ENCODE measurements at regions not wholly inside any gene's neighbourhood (a gene's known extent, or its start where the extent isn't known, plus 50 kb on each side); places are given as distances from the start of the nearest gene placed in this dataset.
A peak's percentile ranks its signal among the peaks of the same experiment; 100 is the strongest.
"Not testable (repeated sequence)": the region's sequence is repeated elsewhere in the genome, so short reads cannot be mapped to it uniquely, and the experiment has no call there.

- not testable (repeated sequence) for H3K4me3 ChIP-seq; H3K36me3 ChIP-seq (ENCODE audit: control insufficient read depth in 4 of 4, insufficient read depth in 4 of 4, low read length in 4 of 4); H3K4me1 ChIP-seq (ENCODE audit: control insufficient read depth in 5 of 5, insufficient read depth in 5 of 5, low read length in 5 of 5); H3K9ac ChIP-seq (ENCODE audit: insufficient read depth in 1 of 2, low read length in 2 of 2); H3K27me3 ChIP-seq (ENCODE audit: control insufficient read depth in 3 of 3, insufficient read depth in 3 of 3, low read length in 2 of 3); H3K9me3 ChIP-seq (ENCODE audit: control insufficient read depth in 4 of 4, insufficient read depth in 3 of 4, low read length in 3 of 4); DNase-seq; H3K27ac ChIP-seq (ENCODE audit: low read depth in 1 of 2, low read length in 1 of 2)
- ATAC-seq (ENCODE audit: insufficient read depth, low FRiP score), result peak; percentile 81
- no CpG with 5 or more reads among the region's 10 CpGs for WGBS, 2 donors
Observed at GRCh38 chr2:111463956-111464355, 343.2 kb downstream of the BCL2L11 start.

- not testable (repeated sequence) for ATAC-seq (ENCODE audit: insufficient read depth, low FRiP score); H3K27ac ChIP-seq (ENCODE audit: low read depth in 1 of 2, low read length in 1 of 2); H3K4me1 ChIP-seq (ENCODE audit: control insufficient read depth in 5 of 5, insufficient read depth in 5 of 5, low read length in 5 of 5); H3K9me3 ChIP-seq (ENCODE audit: control insufficient read depth in 4 of 4, insufficient read depth in 3 of 4, low read length in 3 of 4); H3K4me3 ChIP-seq; H3K36me3 ChIP-seq (ENCODE audit: control insufficient read depth in 4 of 4, insufficient read depth in 4 of 4, low read length in 4 of 4); H3K27me3 ChIP-seq (ENCODE audit: control insufficient read depth in 3 of 3, insufficient read depth in 3 of 3, low read length in 2 of 3); H3K9ac ChIP-seq (ENCODE audit: insufficient read depth in 1 of 2, low read length in 2 of 2); DNase-seq
- 60 to 75% methylated on average over 7 of the region's 10 CpGs for WGBS, 2 donors
Observed at GRCh38 chr2:111464367-111464766, 343.7 kb downstream of the BCL2L11 start.

- ATAC-seq (ENCODE audit: insufficient read depth, low FRiP score); H3K9ac ChIP-seq (ENCODE audit: insufficient read depth in 1 of 2, low read length in 2 of 2); H3K4me3 ChIP-seq; DNase-seq; H3K9me3 ChIP-seq (ENCODE audit: control insufficient read depth in 4 of 4, insufficient read depth in 3 of 4, low read length in 3 of 4); H3K36me3 ChIP-seq (ENCODE audit: control insufficient read depth in 4 of 4, insufficient read depth in 4 of 4, low read length in 4 of 4); H3K27me3 ChIP-seq (ENCODE audit: control insufficient read depth in 3 of 3, insufficient read depth in 3 of 3, low read length in 2 of 3); H3K27ac ChIP-seq (ENCODE audit: low read depth in 1 of 2, low read length in 1 of 2); H3K4me1 ChIP-seq (ENCODE audit: control insufficient read depth in 5 of 5, insufficient read depth in 5 of 5, low read length in 5 of 5): not testable (repeated sequence)
- 83 to 96% methylated on average over 3 of the region's 3 CpGs for WGBS, 2 donors
Observed at GRCh38 chr2:111465521-111465920, 344.8 kb downstream of the BCL2L11 start.

GRCh38 chr2:111466744-111467143 is 346.0 kb downstream of the BCL2L11 start:
- not testable (repeated sequence) for H3K4me3 ChIP-seq; H3K9me3 ChIP-seq (ENCODE audit: control insufficient read depth in 4 of 4, insufficient read depth in 3 of 4, low read length in 3 of 4); H3K27ac ChIP-seq (ENCODE audit: low read depth in 1 of 2, low read length in 1 of 2); H3K4me1 ChIP-seq (ENCODE audit: control insufficient read depth in 5 of 5, insufficient read depth in 5 of 5, low read length in 5 of 5); H3K27me3 ChIP-seq (ENCODE audit: control insufficient read depth in 3 of 3, insufficient read depth in 3 of 3, low read length in 2 of 3); H3K9ac ChIP-seq (ENCODE audit: insufficient read depth in 1 of 2, low read length in 2 of 2); DNase-seq; H3K36me3 ChIP-seq (ENCODE audit: control insufficient read depth in 4 of 4, insufficient read depth in 4 of 4, low read length in 4 of 4)
- ATAC-seq (ENCODE audit: insufficient read depth, low FRiP score), result peak; percentile 73
- 41 to 46% methylated on average over 4 of the region's 4 CpGs for WGBS, 2 donors

GRCh38 chr2:111470924-111471323 is 350.2 kb downstream of the BCL2L11 start:
- H3K4me3 ChIP-seq; H3K27ac ChIP-seq (ENCODE audit: low read depth in 1 of 2, low read length in 1 of 2); H3K4me1 ChIP-seq (ENCODE audit: control insufficient read depth in 5 of 5, insufficient read depth in 5 of 5, low read length in 5 of 5); ATAC-seq (ENCODE audit: insufficient read depth, low FRiP score); H3K27me3 ChIP-seq (ENCODE audit: control insufficient read depth in 3 of 3, insufficient read depth in 3 of 3, low read length in 2 of 3); H3K9ac ChIP-seq (ENCODE audit: insufficient read depth in 1 of 2, low read length in 2 of 2); DNase-seq; H3K9me3 ChIP-seq (ENCODE audit: control insufficient read depth in 4 of 4, insufficient read depth in 3 of 4, low read length in 3 of 4); H3K36me3 ChIP-seq (ENCODE audit: control insufficient read depth in 4 of 4, insufficient read depth in 4 of 4, low read length in 4 of 4): not testable (repeated sequence)
- WGBS, 2 donors, result 86 to 90% methylated on average over 1 to 2 of the region's 2 CpGs

- H3K9me3 ChIP-seq (ENCODE audit: control insufficient read depth in 4 of 4, insufficient read depth in 3 of 4, low read length in 3 of 4); H3K4me3 ChIP-seq; H3K36me3 ChIP-seq (ENCODE audit: control insufficient read depth in 4 of 4, insufficient read depth in 4 of 4, low read length in 4 of 4); H3K27me3 ChIP-seq (ENCODE audit: control insufficient read depth in 3 of 3, insufficient read depth in 3 of 3, low read length in 2 of 3); H3K4me1 ChIP-seq (ENCODE audit: control insufficient read depth in 5 of 5, insufficient read depth in 5 of 5, low read length in 5 of 5); H3K9ac ChIP-seq (ENCODE audit: insufficient read depth in 1 of 2, low read length in 2 of 2): not testable (repeated sequence)
- peak overlapping the region in 1 of 2 donors; percentile 4 for H3K27ac ChIP-seq (ENCODE audit: low read depth in 1 of 2, low read length in 1 of 2)
- 78% methylated on average over 3 to 9 of the region's 9 CpGs for WGBS, 2 donors
- DNase-seq (peak; percentile 35 to 69 (median 66)), ATAC-seq (ENCODE audit: insufficient read depth, low FRiP score) (peak; percentile 65)
Observed at GRCh38 chr2:111471791-111472530, 351.2 kb downstream of the BCL2L11 start.

- not testable (repeated sequence) for H3K36me3 ChIP-seq (ENCODE audit: control insufficient read depth in 4 of 4, insufficient read depth in 4 of 4, low read length in 4 of 4); DNase-seq; H3K4me3 ChIP-seq; H3K27ac ChIP-seq (ENCODE audit: low read depth in 1 of 2, low read length in 1 of 2); H3K9ac ChIP-seq (ENCODE audit: insufficient read depth in 1 of 2, low read length in 2 of 2); H3K27me3 ChIP-seq (ENCODE audit: control insufficient read depth in 3 of 3, insufficient read depth in 3 of 3, low read length in 2 of 3); ATAC-seq (ENCODE audit: insufficient read depth, low FRiP score); H3K9me3 ChIP-seq (ENCODE audit: control insufficient read depth in 4 of 4, insufficient read depth in 3 of 4, low read length in 3 of 4); H3K4me1 ChIP-seq (ENCODE audit: control insufficient read depth in 5 of 5, insufficient read depth in 5 of 5, low read length in 5 of 5)
- WGBS, 2 donors, result 84 to 85% methylated on average over 6 to 7 of the region's 7 CpGs
Observed at GRCh38 chr2:111472844-111473403, 352.2 kb downstream of the BCL2L11 start.

GRCh38 chr2:111473522-111473921 is 352.8 kb downstream of the BCL2L11 start:
- H3K9ac ChIP-seq (ENCODE audit: insufficient read depth in 1 of 2, low read length in 2 of 2); H3K36me3 ChIP-seq (ENCODE audit: control insufficient read depth in 4 of 4, insufficient read depth in 4 of 4, low read length in 4 of 4); H3K9me3 ChIP-seq (ENCODE audit: control insufficient read depth in 4 of 4, insufficient read depth in 3 of 4, low read length in 3 of 4); ATAC-seq (ENCODE audit: insufficient read depth, low FRiP score); H3K4me3 ChIP-seq; H3K27me3 ChIP-seq (ENCODE audit: control insufficient read depth in 3 of 3, insufficient read depth in 3 of 3, low read length in 2 of 3); DNase-seq; H3K4me1 ChIP-seq (ENCODE audit: control insufficient read depth in 5 of 5, insufficient read depth in 5 of 5, low read length in 5 of 5); H3K27ac ChIP-seq (ENCODE audit: low read depth in 1 of 2, low read length in 1 of 2): not testable (repeated sequence)
- 34 to 47% methylated on average over 3 of the region's 3 CpGs for WGBS, 2 donors

Data from lung (tissue), 9 donors.